ENCODE measurements at regions not wholly inside any gene's neighbourhood (a gene's known extent, or its start where the extent isn't known, plus 50 kb on each side); places are given as distances from the start of the nearest gene placed in this dataset.
"Not testable (repeated sequence)": the region's sequence is repeated elsewhere in the genome, so short reads cannot be mapped to it uniquely, and the experiment has no call there.

DNA sequence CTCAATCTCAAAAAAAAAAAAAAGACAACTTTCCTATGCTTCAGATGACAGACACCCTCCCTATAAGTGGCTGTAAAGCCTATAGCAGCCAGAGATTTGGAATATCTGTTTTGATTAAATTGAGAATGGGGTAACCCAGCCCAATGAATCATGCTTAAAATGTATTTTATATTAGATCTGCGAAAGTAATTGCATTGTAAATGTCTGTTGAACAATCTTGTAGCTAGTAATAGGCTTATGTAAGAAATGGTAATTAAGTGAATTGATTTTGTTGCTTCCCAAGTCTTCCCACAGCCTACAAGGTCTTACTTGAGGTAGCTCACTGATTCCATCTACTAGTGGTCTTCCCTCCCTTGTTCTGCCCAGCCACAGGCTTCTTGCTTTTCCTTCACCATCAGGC, 590.7 kb downstream of the ACTL7B start:
- ATAC-seq (ENCODE audit: low FRiP score) (no peak), DNase-seq (ENCODE audit: low spot score) (no peak)
- TF ChIP-seq, protein P1, sequence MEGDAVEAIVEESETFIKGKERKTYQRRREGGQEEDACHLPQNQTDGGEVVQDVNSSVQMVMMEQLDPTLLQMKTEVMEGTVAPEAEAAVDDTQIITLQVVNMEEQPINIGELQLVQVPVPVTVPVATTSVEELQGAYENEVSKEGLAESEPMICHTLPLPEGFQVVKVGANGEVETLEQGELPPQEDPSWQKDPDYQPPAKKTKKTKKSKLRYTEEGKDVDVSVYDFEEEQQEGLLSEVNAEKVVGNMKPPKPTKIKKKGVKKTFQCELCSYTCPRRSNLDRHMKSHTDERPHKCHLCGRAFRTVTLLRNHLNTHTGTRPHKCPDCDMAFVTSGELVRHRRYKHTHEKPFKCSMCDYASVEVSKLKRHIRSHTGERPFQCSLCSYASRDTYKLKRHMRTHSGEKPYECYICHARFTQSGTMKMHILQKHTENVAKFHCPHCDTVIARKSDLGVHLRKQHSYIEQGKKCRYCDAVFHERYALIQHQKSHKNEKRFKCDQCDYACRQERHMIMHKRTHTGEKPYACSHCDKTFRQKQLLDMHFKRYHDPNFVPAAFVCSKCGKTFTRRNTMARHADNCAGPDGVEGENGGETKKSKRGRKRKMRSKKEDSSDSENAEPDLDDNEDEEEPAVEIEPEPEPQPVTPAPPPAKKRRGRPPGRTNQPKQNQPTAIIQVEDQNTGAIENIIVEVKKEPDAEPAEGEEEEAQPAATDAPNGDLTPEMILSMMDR (IDR thresholded peaks at IDR 0.05), result no peak

DNA sequence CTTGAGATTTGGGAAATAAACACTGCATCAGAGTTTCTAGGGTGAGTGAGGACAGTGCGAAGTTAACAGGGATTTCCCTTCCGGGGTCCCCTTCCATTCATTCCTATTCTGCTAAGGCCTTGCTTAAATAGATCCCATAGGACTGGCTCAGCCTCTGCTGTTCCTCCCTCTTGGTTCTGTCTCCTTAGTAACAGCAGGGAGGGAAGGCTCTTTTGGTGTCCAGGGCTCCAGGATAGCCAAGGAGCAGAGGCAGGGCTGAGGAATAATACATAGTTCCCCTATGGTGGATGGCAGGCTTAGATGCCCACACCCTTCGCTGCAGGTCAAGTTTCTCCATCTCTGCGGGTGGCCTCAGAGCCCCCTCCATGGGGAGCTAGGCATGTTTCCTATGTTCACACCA, 591.7 kb downstream of the ACTL7B start:
- TF ChIP-seq, protein P1 (IDR thresholded peaks at IDR 0.05), result no peak
- DNase-seq (ENCODE audit: low spot score) (no peak), ATAC-seq (ENCODE audit: low FRiP score) (no peak)

DNA sequence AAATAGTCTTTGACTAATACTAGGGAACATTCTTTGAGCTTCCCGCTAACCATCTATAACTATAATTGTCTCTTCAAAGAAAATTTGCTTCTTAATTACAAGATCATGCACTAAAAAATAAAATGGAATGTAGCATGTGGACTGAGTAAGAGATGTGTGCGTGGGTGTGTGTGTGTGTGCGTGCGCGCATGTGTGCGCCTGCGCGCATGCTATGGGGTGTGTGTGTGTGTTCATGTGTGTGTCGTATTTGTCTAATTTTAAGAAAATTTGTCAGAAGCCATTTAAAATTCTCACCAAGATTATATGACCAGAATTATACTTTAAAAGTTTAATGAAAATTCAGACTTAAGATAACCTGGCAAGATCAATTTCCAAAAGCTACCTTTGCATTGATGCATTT, 593.0 kb downstream of the ACTL7B start:
- ATAC-seq (ENCODE audit: low FRiP score) (no peak), DNase-seq (ENCODE audit: low spot score) (no peak)
- TF ChIP-seq, protein P1 (IDR thresholded peaks at IDR 0.05), result no peak

DNA sequence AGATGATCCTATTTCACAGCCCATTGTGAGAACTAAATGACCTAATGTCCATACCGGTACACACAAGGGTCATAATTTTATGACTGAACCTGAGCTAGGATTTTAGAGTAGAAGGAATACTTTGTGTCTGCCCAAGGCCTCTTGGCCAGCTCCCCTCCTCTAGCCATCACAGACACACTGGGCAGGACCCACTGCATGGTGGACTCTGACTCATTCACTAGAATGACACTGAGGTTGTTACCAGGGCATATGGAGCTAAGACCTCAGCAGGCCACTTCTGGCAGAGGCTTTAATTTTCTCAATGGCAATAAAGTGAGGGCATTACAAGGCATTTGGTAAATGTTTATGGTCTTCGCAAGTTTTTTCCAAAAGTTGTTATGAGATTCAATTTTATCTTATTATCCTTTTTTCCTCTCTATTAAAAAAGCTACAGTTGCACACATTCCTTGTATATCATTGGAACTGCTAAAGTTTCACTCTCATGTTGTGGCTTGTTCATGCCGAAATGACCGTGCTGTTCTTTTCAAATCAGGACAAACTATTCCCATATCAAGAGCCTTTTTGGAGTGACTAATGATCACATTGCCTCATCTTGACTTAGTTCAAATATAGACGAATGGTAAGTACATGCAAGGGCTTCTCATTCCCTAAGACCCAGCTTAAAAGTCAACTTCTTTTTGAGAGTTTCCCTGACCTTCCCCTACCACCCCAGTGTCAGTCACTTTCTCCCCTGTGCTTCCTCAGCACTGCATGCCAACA, 595.7 kb downstream of the ACTL7B start:
- TF ChIP-seq, protein P1 (IDR thresholded peaks at IDR 0.05), result no peak
- DNase-seq (ENCODE audit: low spot score) (no peak), ATAC-seq (ENCODE audit: low FRiP score) (no peak)

DNA sequence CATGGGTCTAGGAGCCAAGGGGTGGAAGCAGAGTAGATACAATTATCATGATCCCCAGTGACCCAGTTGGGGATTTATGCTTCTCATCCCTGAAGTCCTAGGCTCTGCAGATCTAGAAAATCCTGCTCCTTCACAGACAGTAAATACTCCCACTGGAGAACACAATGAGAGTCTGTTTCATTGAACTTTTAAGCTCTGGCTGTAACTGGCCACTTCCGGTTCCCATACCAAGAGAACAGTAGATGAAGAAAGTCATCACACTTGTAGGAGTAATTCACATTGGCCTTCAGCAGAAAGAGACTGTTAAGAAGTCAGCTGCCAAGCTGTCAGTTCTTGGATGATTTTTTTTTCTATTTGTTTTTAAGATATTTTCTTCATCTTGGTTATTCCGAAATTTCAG, 597.1 kb downstream of the ACTL7B start:
- TF ChIP-seq, protein P1 (IDR thresholded peaks at IDR 0.05), result no peak
- no peak for DNase-seq (ENCODE audit: low spot score)
- no peak for ATAC-seq (ENCODE audit: low FRiP score)

DNA sequence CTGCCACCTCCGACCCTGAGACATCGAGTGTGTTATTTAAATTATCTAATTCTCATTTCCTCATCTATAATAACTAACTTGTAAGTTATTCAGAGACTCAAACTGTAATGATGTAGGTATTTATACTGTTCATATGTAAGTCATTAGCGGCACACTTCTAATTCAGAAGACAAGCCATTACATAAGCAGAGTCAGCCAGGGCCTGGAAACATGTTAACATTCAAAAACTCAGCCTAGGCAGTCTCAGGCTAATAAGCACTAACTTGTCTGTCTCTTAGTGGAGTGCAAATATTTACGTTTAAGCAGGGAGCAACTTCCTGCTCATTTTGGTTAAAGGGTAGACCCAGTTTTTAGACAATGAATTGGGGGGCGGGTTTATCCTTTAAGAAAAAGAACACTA, 598.4 kb downstream of the ACTL7B start:
- no peak for ATAC-seq (ENCODE audit: low FRiP score)
- no peak for DNase-seq (ENCODE audit: low spot score)
- TF ChIP-seq, protein P1 (IDR thresholded peaks at IDR 0.05), result no peak

DNA sequence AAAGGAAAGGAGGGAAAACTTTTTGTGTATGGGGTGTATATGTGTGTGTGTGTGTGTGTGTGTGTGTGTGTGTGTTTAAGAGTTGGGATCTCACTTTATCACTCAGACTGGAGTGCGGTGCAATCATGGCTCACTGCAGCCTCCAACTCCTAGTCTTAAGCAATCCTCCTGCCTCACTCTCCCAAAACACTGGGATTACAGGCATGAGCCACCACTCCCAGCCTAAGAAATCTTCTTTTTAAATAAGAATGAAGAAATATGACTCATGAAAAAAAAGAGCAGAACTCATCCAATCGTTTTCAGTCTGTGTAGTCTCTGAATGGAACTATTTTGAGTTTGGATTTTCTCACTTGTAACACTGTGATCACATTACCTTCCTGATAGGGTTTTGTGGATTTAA, 601.5 kb downstream of the ACTL7B start:
- ATAC-seq (ENCODE audit: low FRiP score) (no peak), DNase-seq (ENCODE audit: low spot score) (no peak)
- TF ChIP-seq, protein P1 (IDR thresholded peaks at IDR 0.05), result no peak

DNA sequence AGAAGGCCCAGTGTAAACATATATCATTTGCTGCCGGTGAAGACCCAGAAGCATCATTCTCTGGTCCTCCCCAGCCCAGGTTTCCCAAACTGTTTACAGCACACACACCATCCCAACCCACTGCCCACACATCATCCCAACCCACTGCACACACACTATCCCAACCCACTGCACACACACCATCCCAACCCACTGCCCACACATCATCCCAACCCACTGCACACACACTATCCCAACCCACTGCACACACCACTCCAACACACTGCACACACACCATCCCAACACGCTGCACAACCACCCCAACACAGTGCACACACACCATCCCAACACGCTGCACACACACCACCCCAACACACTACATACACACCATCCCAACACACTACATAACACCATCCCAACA, 608.4 kb downstream of the ACTL7B start:
- not testable (repeated sequence) for DNase-seq (ENCODE audit: low spot score)

More for the DNA sequence above, 608.4 kb downstream of the ACTL7B start:
- ATAC-seq (ENCODE audit: low FRiP score), result not testable (repeated sequence)
